GM12878 (cell line): ENCODE measurements at regions not wholly inside any gene's neighbourhood (a gene's known extent, or its start where the extent isn't known, plus 50 kb on each side); places are given as distances from the start of the nearest gene placed in this dataset.
A peak's percentile ranks its signal among the peaks of the same experiment; 100 is the strongest.

Experiments used
- ATAC-seq: fragments of 200-7000 bp; cut with Tn5 transposase; 3 replicates; pipeline ENCODE4 v1.9.1; 2020; ENCODE audit warnings: mild to moderate bottlenecking, moderate library complexity
- BruUV-seq: library from RNA; stranded (reverse); fragments of 400-500 nt; replicated peaks from 2 replicates; lab custom pipeline; 2021; lab: Mats Ljungman, UMichigan
- CTCF ChIA-PET: fragments of 300-600 bp; sonication (Branson Sonifier 250); formaldehyde crosslinking; extraction: SDS; loops from one replicate; lab custom pipeline; 2021; ENCODE audit warnings: inconsistent platforms; lab: Yijun Ruan, JAX
- POLR2A ChIA-PET: fragments of 350-600 bp; formaldehyde crosslinking; extraction: SDS; loops from one replicate; lab custom pipeline; 2021; ENCODE audit warnings: inconsistent platforms; lab: Charles Lee
- RAD21 ChIA-PET: fragments of 300-600 bp; sonication (Branson Sonifier 250); formaldehyde crosslinking; loops from one replicate; lab custom pipeline; 2023; ENCODE audit warnings: antibody characterized with exemption; ENCODE audit not compliant: unreplicated experiment; lab: Charles Lee
- SMC1A ChIA-PET: fragments of 300-600 bp; sonication (Branson Sonifier 250); formaldehyde crosslinking; loops from one replicate; lab custom pipeline; 2023; ENCODE audit not compliant: unreplicated experiment, uncharacterized antibody; lab: Charles Lee
- DNase-seq: peaks from one replicate; pipeline ENCODE4 v3.0.0-alpha.2; 2011; ENCODE audit warnings: low read depth, low spot score
- FAIRE-seq: peaks from 3 replicates; lab custom pipeline; 2011; peaks lifted over from hg19 to GRCh38; lab: Jason Lieb, UNC
- H2AFZ ChIP-seq: 2 replicates; pipeline ENCODE4 v1.6.0; 2011; ENCODE audit warnings: low read depth, low read length, control low read depth; ENCODE audit not compliant: control insufficient read depth
- H3K27ac ChIP-seq: 2 replicates; pipeline ENCODE4 v1.5.1; 2011; ENCODE audit warnings: control low read depth; ENCODE audit not compliant: control insufficient read depth, insufficient read depth
- H3K27me3 ChIP-seq, 2 experiments: replicated peaks in 1 of 2; 2 replicates each; pipeline versions ENCODE4 v1.6.0 to v1.6.1; 2011; ENCODE audit warnings: low read length in 1 of 2; ENCODE audit not compliant: control insufficient read depth in 2 of 2, insufficient read depth in 2 of 2
- H3K36me3 ChIP-seq, 2 experiments: 2 replicates each; pipeline ENCODE4 v1.5.1; 2011; ENCODE audit warnings: low read length in 1 of 2; ENCODE audit not compliant: control insufficient read depth in 2 of 2, insufficient read depth in 2 of 2
- H3K4me1 ChIP-seq: 2 replicates; pipeline ENCODE4 v1.6.1; 2011; ENCODE audit warnings: mild to moderate bottlenecking, low read length, moderate library complexity, mixed read lengths; ENCODE audit not compliant: control insufficient read depth, insufficient read depth
- H3K4me2 ChIP-seq: 2 replicates; pipeline ENCODE4 v1.6.0; 2011; ENCODE audit warnings: control low read depth; ENCODE audit not compliant: control insufficient read depth, insufficient read depth
- H3K4me3 ChIP-seq: fragments of 200-600 bp; sonication (generic); 2 replicates; pipeline ENCODE4 v1.5.1; 2016
- H3K79me2 ChIP-seq: 2 replicates; pipeline ENCODE4 v1.6.0; 2011; ENCODE audit warnings: low read length; ENCODE audit not compliant: control insufficient read depth, insufficient read depth
- H3K9ac ChIP-seq: 2 replicates; pipeline ENCODE4 v1.8.0; 2011; ENCODE audit warnings: low read length, control low read depth, mixed read lengths; ENCODE audit not compliant: control insufficient read depth, insufficient read depth
- H3K9me3 ChIP-seq: replicated peaks from 3 replicates; pipeline ENCODE4 v1.5.1; 2011; ENCODE audit warnings: mild to moderate bottlenecking, low read length; ENCODE audit not compliant: control insufficient read depth, insufficient read depth
- H4K20me1 ChIP-seq: 2 replicates; pipeline ENCODE4 v1.6.0; 2011; ENCODE audit not compliant: control insufficient read depth, insufficient read depth
- BHLHE40 ChIP-seq, 2 experiments: fragments of 450-650 bp in 1 of 2; IDR thresholded peaks; 2 replicates each; pipeline ENCODE4 v1.6.1; 2011 to 2017; ENCODE audit warnings: low read depth in 2 of 2, borderline replicate concordance in 1 of 2, improper control_type of control experiment in 1 of 2, low read length in 1 of 2, mild to moderate bottlenecking in 1 of 2
- CHD4 ChIP-seq: fragments of 200-600 bp; sonication (generic); IDR thresholded peaks from 2 replicates; pipeline ENCODE4 v1.6.1; 2016; ENCODE audit warnings: mild to moderate bottlenecking
- EZH2 ChIP-seq: IDR thresholded peaks from 2 replicates; pipeline ENCODE4 v1.6.1; 2012; ENCODE audit warnings: low read depth, mild to moderate bottlenecking, control low read depth, inconsistent platforms, low read length, borderline replicate concordance; ENCODE audit not compliant: control insufficient read depth
- GATAD2B ChIP-seq: fragments of 450-650 bp; conservative IDR thresholded peaks from 2 replicates; pipeline ENCODE4 v1.6.1; 2017; ENCODE audit warnings: low read depth, mild to moderate bottlenecking, moderate library complexity
- KDM1A ChIP-seq: fragments of 200-600 bp; sonication (generic); IDR thresholded peaks from 2 replicates; pipeline ENCODE4 v1.6.1; 2016; ENCODE audit warnings: borderline replicate concordance
- POU2F2 ChIP-seq: IDR thresholded peaks from 3 replicates; pipeline ENCODE4 v1.6.1; 2011; ENCODE audit warnings: low read depth, mild to moderate bottlenecking, low read length, borderline replicate concordance
- RUNX3 ChIP-seq: IDR thresholded peaks from 2 replicates; pipeline ENCODE4 v1.6.1; 2012; ENCODE audit warnings: low read length, inconsistent platforms
- TARDBP ChIP-seq: IDR thresholded peaks from 2 replicates; pipeline ENCODE4 v1.6.1; 2016; ENCODE audit warnings: borderline replicate concordance
- WGBS: methylation state at CpG from one replicate; pipeline ENCODE4 v1.1.6; 2016; ENCODE audit warnings: low lambda C conversion rate; ENCODE audit not compliant: insufficient replicate concordance, insufficient coverage; ENCODE audit errors: missing lambda C conversion rate; 5-methylcytosine and 5-hydroxymethylcytosine counted together
- in situ Hi-C: fragments of 300-500 bp; cut with MboI; formaldehyde crosslinking; loops from 9 replicates; pipeline ENCODE4 v1.14.3; 2018; ENCODE audit warnings: mixed read lengths
- intact Hi-C: fragments of 100-400 bp; cut with micrococcal nuclease; formaldehyde crosslinking; loops from one replicate; pipeline ENCODE4 v1.14.2; 2022; ENCODE audit not compliant: unreplicated experiment
- TF ChIP-seq, protein P1 (sequence below): IDR thresholded peaks from 2 replicates; pipeline ENCODE4 v1.6.1; 2012; ENCODE audit warnings: low read depth, low read length, improper control_type of control experiment

DNA sequence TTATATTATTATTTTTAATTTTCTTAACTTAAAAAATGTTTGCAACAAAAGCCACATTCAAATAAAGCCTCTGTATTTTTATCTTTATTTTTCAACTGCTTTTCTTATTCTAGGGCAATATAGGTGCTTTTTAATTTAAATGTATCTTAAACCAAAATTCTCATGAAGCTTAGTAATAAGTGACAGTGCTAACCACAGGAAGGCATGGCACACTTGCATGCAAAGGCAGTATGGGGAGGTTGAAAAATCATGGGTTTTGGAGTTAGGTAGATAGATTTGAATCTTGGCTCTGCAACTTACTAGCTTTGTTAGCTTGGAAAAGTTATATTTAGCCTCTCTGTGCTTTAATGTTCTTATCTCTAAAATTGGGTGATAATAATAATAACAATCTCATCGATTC, 458.0 kb downstream of the DMAC1 start:
- Histone ChIP-seq H3K79me2 (no peaks in the 10 kb centered on the region), H3K36me3 (no peaks in the 10 kb centered on the region), H3K4me1 (peaks cover 9% of the 10 kb centered on the region; the same call in 1 of the 2 replicates), H4K20me1 (no peaks in the 10 kb centered on the region), H2AFZ (no peak overlapping the region), H3K27ac (no peak overlapping the region), H3K4me2 (no peak overlapping the region), H3K9ac (no peak overlapping the region), H3K9me3 (no peaks in the 10 kb centered on the region), H3K27me3 (no peaks in the 10 kb centered on the region), H3K4me3 (no peak overlapping the region)
- intact Hi-C loops (no loop called here), in situ Hi-C loops (no loop called here)
- ATAC-seq (peak; percentile 86), FAIRE-seq (no peak), DNase-seq (no peak)
- no peak for TF ChIP-seq EZH2
- 0 out of 2 replicates have a peak, but pooled peaks have one; percentile 13 for TF ChIP-seq RUNX3
- TF ChIP-seq GATAD2B = no peak
- TF ChIP-seq KDM1A = no peak
- no peak for TF ChIP-seq TARDBP
- TF ChIP-seq CHD4 = no peak
- TF ChIP-seq, protein P1, sequence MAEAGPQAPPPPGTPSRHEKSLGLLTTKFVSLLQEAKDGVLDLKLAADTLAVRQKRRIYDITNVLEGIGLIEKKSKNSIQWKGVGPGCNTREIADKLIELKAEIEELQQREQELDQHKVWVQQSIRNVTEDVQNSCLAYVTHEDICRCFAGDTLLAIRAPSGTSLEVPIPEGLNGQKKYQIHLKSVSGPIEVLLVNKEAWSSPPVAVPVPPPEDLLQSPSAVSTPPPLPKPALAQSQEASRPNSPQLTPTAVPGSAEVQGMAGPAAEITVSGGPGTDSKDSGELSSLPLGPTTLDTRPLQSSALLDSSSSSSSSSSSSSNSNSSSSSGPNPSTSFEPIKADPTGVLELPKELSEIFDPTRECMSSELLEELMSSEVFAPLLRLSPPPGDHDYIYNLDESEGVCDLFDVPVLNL = no peak
- no peak for TF ChIP-seq POU2F2
- peak in 1 of 2 experiments; percentile 25; a peak in 1 of 4 replicates for TF ChIP-seq BHLHE40 (IDR thresholded peaks at IDR 0.05; ENCODE audit: borderline replicate concordance in 1 of 2, low read depth in 2 of 2, low read length in 1 of 2)
- ChIA-PET POLR2A (interaction anchor here (1.0 to 1.1 kb wide), 2 partner anchors 37 to 42 kb away, joined by 3 read pairs; no protein-coding TSS in a partner anchor), SMC1A (interaction anchor here (0.6 to 3.5 kb wide), 7 partner anchors 9 to 711 kb away, joined by 3 to 17 read pairs (median 3); no protein-coding TSS in a partner anchor), RAD21 (interaction anchor here (1.0 to 1.2 kb wide), 3 partner anchors 21 to 289 kb away, joined by 4 read pairs; no protein-coding TSS in a partner anchor), CTCF (interaction anchor here (0.6 to 1.5 kb wide), 8 partner anchors 17 to 514 kb away, joined by 3 to 5 read pairs (median 3); no protein-coding TSS in a partner anchor)
- WGBS = 48% methylated on average over 1 of the region's 1 CpG
- no TSS peak for BruUV-seq
